OCI-LY3 (cell line): ENCODE measurements at regions not wholly inside any gene's neighbourhood (a gene's known extent, or its start where the extent isn't known, plus 50 kb on each side); places are given as distances from the start of the nearest gene placed in this dataset.

Experiments
- H2AFZ ChIP-seq: fragments of 200-600, 300-600 bp; shearing (Covaris generic); 2 replicates; pipeline ENCODE4 v1.6.0; 2014; ENCODE audit warnings: antibody characterized with exemption, low read depth, low read length
- H3K27ac ChIP-seq: fragments of 200-600, 300-600 bp; sonication (generic); 2 replicates; pipeline ENCODE4 v1.5.1; 2014; ENCODE audit warnings: mild to moderate bottlenecking, low read length, moderate library complexity, mixed read lengths
- H3K27me3 ChIP-seq: fragments of 200-600, 300-600 bp; sonication (generic); 2 replicates; pipeline ENCODE4 v1.6.1; 2014; ENCODE audit warnings: low read depth, low read length, mixed read lengths
- H3K36me3 ChIP-seq: fragments of 200-600, 300-600 bp; sonication (generic); replicated peaks from 2 replicates; pipeline ENCODE3; 2014; ENCODE audit warnings: low read depth, low read length, mixed read lengths
- H3K4me1 ChIP-seq: fragments of 300-600, 200-600 bp; sonication (generic); 2 replicates; pipeline ENCODE4 v1.6.1; 2014; ENCODE audit warnings: low read length, mixed read lengths
- H3K4me2 ChIP-seq: fragments of 200-600, 300-600 bp; sonication (generic); 2 replicates; pipeline ENCODE4 v1.6.1; 2014; ENCODE audit warnings: low read length, mixed read lengths
- H3K4me3 ChIP-seq: fragments of 300-600, 200-600 bp; sonication (generic); 2 replicates; pipeline ENCODE4 v1.5.1; 2014; ENCODE audit warnings: antibody characterized with exemption, mild to moderate bottlenecking, low read length, moderate library complexity
- H3K79me2 ChIP-seq: fragments of 300-600, 200-600 bp; shearing (Covaris generic); 2 replicates; pipeline ENCODE4 v1.6.1; 2014; ENCODE audit warnings: mild to moderate bottlenecking, low read length, mixed read lengths
- H3K9ac ChIP-seq: fragments of 300-600, 200-600 bp; shearing (Covaris generic); 2 replicates; pipeline ENCODE4 v1.6.0; 2014; ENCODE audit warnings: mild to moderate bottlenecking, low read length, moderate library complexity
- H3K9me3 ChIP-seq: fragments of 200-600, 300-600 bp; shearing (Covaris generic); 2 replicates; pipeline ENCODE4 v1.6.1; 2014; ENCODE audit warnings: low read length, mixed read lengths; ENCODE audit not compliant: insufficient read depth
- H4K20me1 ChIP-seq: fragments of 200-600, 300-600 bp; sonication (generic); 2 replicates; pipeline ENCODE4 v1.6.1; 2016; ENCODE audit warnings: low read length, mixed read lengths; ENCODE audit not compliant: insufficient read depth
- EZH2phosphoT487 ChIP-seq: fragments of 200-600 bp; shearing (Covaris generic); IDR thresholded peaks from 2 replicates; pipeline ENCODE4 v1.6.1; 2018; ENCODE audit warnings: antibody characterized with exemption, mixed run types, low read depth
- TF ChIP-seq, protein P1 (sequence below): fragments of 200-600, 300-600 bp; sonication (generic); IDR thresholded peaks from 2 replicates; pipeline ENCODE4 v1.5.1; 2014; ENCODE audit warnings: antibody characterized with exemption, low read length, low read depth

DNA sequence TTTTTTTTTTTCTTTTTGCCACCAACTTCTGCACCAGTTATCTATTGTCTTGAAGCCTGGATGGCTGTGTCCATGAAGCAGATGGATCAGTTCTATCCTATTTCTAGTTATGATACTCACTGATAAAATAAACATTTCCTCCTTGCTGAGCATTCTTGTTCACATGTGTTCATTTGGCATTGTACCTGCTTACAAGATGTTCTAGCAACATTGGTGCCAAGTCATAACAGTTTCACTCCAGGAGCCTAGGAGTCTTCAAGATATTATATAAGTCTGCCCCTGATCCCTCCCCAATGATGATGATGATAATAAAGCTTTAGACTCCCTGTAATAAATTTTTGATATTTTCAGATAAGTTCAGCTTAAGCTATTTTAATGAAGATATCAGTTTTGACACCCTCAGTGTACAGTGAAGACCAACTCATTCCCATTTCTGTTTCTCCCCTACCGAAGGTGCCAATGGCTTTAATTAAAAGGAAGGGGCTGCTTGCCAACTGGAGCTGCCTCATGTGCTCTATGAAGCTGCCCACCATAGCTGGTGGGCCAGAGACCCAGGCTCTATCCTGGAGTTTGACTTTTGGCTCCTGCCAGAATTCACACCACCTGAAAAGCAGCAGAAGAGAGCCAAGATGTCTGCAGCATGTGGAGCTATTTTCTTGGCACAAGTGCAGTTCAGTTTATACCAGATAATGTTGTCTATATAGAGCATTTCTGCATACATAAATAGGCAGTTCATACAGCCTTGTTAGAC is 265.4 kb upstream of the TET2 start:
- Histone ChIP-seq H3K4me3 (no peak overlapping the region), H3K27ac (no peak overlapping the region), H3K27me3 (peaks cover 39% of the 10 kb centered on the region), H2AFZ (no peak overlapping the region), H3K4me1 (peaks cover 9% of the 10 kb centered on the region), H3K36me3 (no peaks in the 10 kb centered on the region), H3K9ac (no peak overlapping the region), H3K79me2 (no peaks in the 10 kb centered on the region), H4K20me1 (no peaks in the 10 kb centered on the region), H3K4me2 (no peak overlapping the region), H3K9me3 (no peaks in the 10 kb centered on the region)
- TF ChIP-seq, protein P1, sequence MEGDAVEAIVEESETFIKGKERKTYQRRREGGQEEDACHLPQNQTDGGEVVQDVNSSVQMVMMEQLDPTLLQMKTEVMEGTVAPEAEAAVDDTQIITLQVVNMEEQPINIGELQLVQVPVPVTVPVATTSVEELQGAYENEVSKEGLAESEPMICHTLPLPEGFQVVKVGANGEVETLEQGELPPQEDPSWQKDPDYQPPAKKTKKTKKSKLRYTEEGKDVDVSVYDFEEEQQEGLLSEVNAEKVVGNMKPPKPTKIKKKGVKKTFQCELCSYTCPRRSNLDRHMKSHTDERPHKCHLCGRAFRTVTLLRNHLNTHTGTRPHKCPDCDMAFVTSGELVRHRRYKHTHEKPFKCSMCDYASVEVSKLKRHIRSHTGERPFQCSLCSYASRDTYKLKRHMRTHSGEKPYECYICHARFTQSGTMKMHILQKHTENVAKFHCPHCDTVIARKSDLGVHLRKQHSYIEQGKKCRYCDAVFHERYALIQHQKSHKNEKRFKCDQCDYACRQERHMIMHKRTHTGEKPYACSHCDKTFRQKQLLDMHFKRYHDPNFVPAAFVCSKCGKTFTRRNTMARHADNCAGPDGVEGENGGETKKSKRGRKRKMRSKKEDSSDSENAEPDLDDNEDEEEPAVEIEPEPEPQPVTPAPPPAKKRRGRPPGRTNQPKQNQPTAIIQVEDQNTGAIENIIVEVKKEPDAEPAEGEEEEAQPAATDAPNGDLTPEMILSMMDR, result no peak
- no peak for TF ChIP-seq EZH2phosphoT487

DNA sequence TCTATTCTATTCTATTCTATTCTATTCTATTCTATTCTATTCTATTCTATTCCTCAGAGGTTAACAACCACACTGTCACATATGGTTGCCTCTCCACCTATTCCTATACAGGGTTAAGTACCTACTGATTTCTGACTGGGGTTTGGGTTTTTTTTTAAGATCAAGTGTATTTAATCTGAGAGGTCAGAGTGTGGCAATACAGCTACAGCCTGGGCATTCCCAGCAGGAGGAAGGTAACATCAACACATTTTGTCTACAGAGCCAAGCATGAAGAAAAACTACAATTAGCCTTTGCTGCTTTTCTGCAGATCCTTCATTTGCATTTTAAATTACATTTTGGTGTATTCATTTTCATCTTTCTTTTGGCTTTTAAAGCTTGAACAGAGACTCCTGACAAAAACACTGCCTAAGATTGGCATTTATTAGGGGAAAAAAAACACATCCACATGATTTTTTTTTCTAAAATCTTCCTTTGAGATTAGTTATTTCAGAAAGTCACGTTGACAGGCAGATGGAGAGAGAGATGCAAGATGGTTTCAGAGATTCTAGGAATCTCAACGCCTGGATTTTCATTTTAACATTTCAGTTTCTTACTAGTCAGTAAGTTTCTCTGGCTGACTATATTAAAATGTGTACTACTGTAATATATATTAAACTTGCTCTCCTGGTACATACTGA is 255.9 kb upstream of the TET2 start:
- Histone ChIP-seq H2AFZ (no peak overlapping the region), H4K20me1 (no peaks in the 10 kb centered on the region), H3K27me3 (no peaks in the 10 kb centered on the region), H3K27ac (no peak overlapping the region), H3K9ac (no peak overlapping the region), H3K9me3 (no peaks in the 10 kb centered on the region), H3K4me3 (no peak overlapping the region), H3K4me2 (no peak overlapping the region), H3K4me1 (no peaks in the 10 kb centered on the region), H3K36me3 (no peaks in the 10 kb centered on the region), H3K79me2 (no peaks in the 10 kb centered on the region)
- TF ChIP-seq, protein P1, result no peak
- TF ChIP-seq EZH2phosphoT487, result no peak

DNA sequence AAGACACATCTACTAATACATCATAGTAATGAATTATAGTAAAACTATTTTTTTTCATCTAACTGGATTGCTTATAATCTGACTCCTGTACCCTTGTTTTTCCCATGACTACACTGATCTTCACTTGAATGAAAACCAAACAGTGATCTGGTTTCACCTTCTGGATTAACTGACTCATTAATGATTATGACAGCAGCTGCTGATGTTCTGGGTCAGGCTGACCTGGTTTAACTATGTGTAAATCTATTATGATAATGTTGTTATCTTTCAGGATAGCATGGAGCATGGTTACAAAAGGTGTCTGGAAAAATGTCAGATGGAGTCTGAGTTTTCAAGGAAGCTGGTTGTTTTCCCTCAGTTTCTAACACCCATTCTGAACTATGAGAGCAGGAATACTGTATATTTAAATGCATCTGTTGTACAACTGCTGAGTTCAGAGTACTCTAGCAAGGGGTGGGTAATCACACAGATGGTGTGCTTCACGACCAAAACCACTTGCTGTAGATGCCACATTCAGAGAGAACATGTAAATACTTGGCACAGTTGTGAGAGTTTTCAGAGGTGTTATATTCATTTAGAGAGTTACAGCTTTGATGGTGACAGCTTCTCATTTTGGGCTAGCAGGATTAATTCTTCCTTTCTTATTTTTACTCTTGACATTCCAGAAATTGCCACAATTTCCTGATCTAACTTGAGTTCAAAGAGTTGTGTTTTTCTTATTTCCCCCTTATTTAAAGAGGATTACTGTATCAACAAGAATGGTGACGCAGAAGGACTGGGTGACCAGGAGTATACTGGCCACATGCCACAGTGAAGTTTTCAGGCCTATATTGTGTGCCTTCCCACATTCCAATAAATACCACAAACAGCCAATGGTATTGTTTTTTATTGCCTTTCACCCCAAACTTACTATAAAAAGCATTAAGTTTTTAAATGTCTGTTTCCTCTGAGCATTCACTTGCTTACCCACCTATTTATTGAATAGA is 249.7 kb upstream of the TET2 start:
- Histone ChIP-seq H3K9me3 (no peaks in the 10 kb centered on the region), H3K79me2 (no peaks in the 10 kb centered on the region)
- TF ChIP-seq, protein P1, result no peak
- no peak for TF ChIP-seq EZH2phosphoT487

More for the DNA sequence above, 249.7 kb upstream of the TET2 start:
- H3K36me3 ChIP-seq, result no peaks in the 10 kb centered on the region
- H3K27ac ChIP-seq, result no peak overlapping the region
- H2AFZ ChIP-seq, result no peak overlapping the region
- no peak overlapping the region for H3K4me3 ChIP-seq
- peak overlapping the region; percentile 27 for H3K4me2 ChIP-seq
- H3K4me1 ChIP-seq, result peaks cover 21% of the 10 kb centered on the region
- no peak overlapping the region for H3K9ac ChIP-seq
- no peaks in the 10 kb centered on the region for H4K20me1 ChIP-seq
- H3K27me3 ChIP-seq, result no peaks in the 10 kb centered on the region
